ENCODE measurements at regions not wholly inside any gene's neighbourhood (a gene's known extent, or its start where the extent isn't known, plus 50 kb on each side); places are given as distances from the start of the nearest gene placed in this dataset.

DNA sequence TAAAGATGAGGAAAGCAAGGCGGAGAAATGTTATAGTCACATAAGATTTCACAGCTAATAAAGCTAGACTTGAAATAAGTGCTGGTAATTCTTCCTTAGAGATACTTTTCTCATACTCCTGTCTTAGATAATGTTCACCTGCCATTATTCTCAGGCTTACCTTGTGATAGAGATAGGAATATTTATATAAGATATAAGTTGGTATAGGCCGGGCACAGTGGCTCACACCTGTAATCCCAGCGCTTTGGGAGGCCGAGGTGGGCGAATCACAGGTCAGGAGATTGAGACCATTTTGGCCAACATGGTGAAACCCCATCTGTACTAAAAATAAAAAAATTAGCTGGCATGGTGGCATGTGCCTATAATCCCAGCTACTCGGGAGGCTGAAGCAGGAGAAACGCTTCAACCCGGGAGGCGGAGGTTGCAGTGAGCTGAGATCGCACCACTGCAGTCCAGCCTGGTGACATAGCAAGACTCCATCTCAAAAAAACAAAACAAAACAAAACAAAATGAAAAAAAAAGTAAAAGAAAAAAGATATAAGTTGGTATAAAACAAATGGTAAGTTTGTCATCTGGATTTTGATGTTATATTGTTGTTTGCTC, 1918.4 kb downstream of the MAT2B start:
- DNase-seq (ENCODE audit: low read depth), result no peak
- no peak overlapping the region for H3K4me3 ChIP-seq (ENCODE audit: low read length)
- no peak for TF ChIP-seq CTCF (IDR thresholded peaks at IDR 0.05; ENCODE audit: insufficient read depth, low read depth, low read length, missing control alignments)

DNA sequence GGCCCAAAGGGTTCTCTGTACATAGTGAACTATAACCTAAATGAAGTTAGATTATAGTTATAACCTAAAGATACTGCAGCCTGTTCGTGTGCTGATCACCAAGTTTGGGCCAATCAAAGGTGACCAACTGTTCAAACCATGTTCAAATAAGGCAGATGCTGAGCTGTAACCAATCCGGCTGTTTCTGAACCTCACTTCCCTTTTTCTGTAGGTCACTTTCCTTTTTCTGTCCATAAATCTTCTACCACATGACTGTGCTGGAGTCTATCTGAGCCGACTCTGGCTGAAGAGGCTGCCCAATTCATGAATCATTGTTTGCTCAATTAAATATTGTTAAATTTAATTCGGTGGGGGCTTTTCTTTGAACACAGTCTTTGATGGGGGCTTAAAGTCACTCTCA, 1920.2 kb downstream of the MAT2B start:
- no peak overlapping the region for H3K4me3 ChIP-seq (ENCODE audit: low read length)
- no peak for DNase-seq (ENCODE audit: low read depth)
- no peak for TF ChIP-seq CTCF (IDR thresholded peaks at IDR 0.05; ENCODE audit: insufficient read depth, low read depth, low read length, missing control alignments)

GRCh38 chr5:165448753-165449152, 1943.3 kb downstream of the MAT2B start:
- no peak for TF ChIP-seq CTCF (IDR thresholded peaks at IDR 0.05; ENCODE audit: insufficient read depth, low read depth, low read length, missing control alignments)
- H3K4me3 ChIP-seq (ENCODE audit: low read length), result no peak overlapping the region
- DNase-seq (ENCODE audit: low read depth), result no peak

- peak; percentile 77 for TF ChIP-seq CTCF (IDR thresholded peaks at IDR 0.05; ENCODE audit: insufficient read depth, low read depth, low read length, missing control alignments)
- DNase-seq (ENCODE audit: low read depth), result peak; percentile 66
- no peak overlapping the region for H3K4me3 ChIP-seq (ENCODE audit: low read length)
These were observed 1952.6 kb downstream of the MAT2B start for GRCh38 chr5:165457859-165458481.

GRCh38 chr5:165459232-165459631, 1953.8 kb downstream of the MAT2B start:
- no peak for TF ChIP-seq CTCF (IDR thresholded peaks at IDR 0.05; ENCODE audit: insufficient read depth, low read depth, low read length, missing control alignments)
- no peak overlapping the region for H3K4me3 ChIP-seq (ENCODE audit: low read length)
- DNase-seq (ENCODE audit: low read depth), result no peak

DNA sequence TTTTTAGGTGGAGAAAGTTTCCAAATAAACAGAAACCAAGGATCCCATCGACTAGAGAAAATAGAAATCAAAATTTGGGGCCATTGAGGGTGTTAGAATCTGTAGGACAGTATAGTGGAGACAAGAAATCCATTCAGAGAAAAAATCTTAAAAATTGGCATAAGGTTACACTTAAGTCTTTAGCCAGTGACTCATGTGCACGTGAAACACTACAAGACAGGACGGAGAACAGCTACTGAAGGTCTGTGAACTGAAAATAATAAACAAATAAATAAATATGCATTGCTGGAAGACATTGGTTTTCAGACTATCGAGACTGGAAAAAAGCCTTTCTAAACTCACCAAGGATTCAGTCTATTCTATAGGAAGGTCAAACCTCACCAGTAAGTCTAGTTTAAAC, 1955.5 kb downstream of the MAT2B start:
- no peak for TF ChIP-seq CTCF (IDR thresholded peaks at IDR 0.05; ENCODE audit: insufficient read depth, low read depth, low read length, missing control alignments)
- H3K4me3 ChIP-seq (ENCODE audit: low read length), result no peak overlapping the region
- DNase-seq (ENCODE audit: low read depth), result peak; percentile 30

GRCh38 chr5:165477546-165477945, 1972.1 kb downstream of the MAT2B start:
- TF ChIP-seq CTCF (IDR thresholded peaks at IDR 0.05; ENCODE audit: insufficient read depth, low read depth, low read length, missing control alignments), result no peak
- H3K4me3 ChIP-seq (ENCODE audit: low read length), result no peak overlapping the region
- no peak for DNase-seq (ENCODE audit: low read depth)
